AG08396 (cell line): ENCODE measurements at regions not wholly inside any gene's neighbourhood (a gene's known extent, or its start where the extent isn't known, plus 50 kb on each side); places are given as distances from the start of the nearest gene placed in this dataset.

ENCODE experiments used
- DNase-seq: peaks from one replicate; pipeline ENCODE4 v3.0.0; 2012; ENCODE audit warnings: low spot score, mixed read lengths

DNA sequence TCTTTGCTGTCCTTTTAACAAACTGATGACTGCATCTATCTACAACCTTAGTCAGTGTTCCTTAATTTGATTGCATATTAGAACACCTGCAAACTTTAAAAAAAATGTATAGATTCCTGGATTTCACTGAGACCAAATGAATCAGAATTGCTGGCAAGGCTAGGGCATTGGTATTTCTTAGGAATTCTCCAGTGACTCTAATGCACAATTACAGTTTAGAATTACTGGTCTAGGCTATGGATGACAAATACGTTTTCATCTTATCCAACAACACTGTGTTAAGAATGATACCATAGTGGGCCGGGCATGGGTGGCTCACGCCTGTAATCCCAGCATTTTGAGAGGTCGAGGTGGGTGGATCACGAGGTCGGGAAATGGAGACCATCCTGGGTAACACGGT, 545.9 kb upstream of the RIOK2 start:
- DNase-seq: no peak

DNA sequence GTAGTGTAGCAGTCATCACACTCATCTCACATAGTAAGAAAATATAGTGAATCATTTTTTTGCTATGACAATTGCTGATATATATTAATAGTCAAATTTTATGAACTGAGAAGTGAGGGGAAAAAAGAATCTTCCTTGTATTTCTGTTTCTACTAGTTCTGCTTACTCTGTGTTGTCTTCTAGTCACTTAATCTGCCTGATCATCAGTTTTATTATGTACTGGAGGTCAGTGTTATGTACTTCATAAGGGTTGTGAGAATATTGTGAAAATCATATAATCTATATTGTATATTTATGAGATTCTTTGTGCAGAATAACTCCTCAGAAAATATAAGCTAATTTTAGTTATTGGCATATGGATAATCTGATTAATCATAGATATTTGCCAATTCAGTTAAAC, 546.9 kb upstream of the RIOK2 start:
- no peak for DNase-seq

DNA sequence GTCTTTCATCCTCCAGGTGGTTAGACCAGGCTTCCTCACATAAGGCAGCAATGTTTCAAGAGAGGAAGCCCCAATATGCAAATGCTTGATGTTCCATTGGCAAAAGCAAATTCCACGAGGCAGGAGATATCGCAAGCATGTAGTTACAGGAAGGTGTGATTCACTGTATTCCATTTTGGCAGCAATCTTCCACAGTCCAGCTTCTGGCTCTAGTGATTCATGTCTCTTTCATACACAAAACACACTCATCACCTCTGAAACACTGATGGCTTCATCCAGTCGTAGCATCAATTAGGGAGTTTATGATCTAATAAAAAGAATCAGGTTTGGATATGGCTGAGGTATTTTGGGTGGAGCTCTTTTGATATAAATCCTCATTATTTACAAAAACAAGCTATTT, 552.2 kb upstream of the RIOK2 start:
- DNase-seq: peak; percentile 18

DNA sequence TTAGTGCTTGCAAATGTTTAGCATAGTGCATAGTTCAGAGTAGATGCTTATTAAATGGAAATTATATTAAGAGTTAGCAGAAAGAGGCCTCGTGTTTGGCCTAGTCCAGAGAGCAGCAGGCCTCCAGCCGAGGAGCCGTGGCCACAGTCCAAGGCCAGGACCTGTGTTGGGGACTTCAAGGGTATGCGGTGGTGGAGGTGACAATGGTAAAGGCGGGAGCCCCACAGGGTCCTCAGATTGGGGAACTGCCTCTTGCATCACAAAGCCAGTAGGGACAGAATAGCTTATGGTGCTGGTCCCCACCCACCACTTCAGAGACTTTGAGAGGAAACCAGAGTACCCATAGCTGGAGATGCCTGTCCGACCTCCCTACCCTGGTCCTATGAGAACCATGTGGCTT, 554.6 kb upstream of the RIOK2 start:
- no peak for DNase-seq

DNA sequence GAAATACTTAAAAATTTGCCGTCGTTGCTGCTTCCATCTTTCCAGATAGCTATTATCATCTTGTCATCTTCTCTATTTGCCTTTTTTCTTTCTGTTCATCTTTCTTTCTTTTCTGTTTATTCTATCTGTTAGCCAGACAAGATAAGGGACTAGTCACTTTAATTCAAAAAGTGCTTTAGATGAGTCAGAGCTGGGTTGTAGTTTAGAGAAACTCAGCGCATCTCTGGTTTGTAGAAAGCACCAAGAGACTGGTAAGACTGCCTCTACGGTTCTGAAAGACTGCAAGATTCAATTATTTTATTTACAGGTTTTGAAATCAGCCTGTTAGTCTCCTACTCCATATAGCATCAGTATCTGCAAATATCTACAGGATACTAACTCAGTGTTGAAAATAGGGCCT, 562.8 kb upstream of the RIOK2 start:
- DNase-seq: no peak

DNA sequence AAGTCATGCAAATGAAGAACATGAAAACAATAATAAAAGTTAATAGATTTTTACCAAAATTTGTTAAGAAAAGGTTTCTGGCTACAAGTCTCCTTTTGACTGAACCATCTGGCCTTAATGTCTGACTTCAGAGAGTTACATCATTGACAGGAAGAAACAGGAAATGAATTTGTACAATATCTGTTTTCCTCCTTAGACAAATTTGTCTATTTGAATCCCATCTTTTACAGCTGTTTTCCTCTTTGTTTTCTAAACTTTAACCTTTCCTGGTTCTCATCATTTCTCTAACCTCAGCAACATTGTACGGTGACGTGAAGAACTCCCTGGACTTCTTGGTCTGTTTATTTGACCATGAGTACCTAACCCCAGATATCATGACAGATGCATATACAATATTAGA, 567.5 kb upstream of the RIOK2 start:
- DNase-seq: no peak

DNA sequence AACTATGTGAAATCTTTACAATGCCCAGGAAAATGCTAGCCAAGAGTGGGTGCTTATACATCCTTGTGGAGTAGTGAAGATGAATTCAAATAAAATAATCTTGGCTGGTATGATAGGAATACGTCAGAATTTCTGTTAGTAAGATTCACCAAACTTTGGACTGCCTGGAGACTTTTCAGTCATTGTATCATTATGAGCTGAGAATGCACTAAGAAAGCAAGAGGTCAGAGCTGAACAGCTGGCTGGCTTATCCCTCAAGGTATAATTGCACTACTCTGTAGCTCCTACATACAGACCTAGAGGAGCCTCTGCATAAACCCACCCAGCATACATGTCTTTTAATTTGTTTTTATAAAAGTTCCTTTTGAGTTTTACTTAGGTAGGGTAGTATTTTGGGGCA, 568.5 kb upstream of the RIOK2 start:
- no peak for DNase-seq

DNA sequence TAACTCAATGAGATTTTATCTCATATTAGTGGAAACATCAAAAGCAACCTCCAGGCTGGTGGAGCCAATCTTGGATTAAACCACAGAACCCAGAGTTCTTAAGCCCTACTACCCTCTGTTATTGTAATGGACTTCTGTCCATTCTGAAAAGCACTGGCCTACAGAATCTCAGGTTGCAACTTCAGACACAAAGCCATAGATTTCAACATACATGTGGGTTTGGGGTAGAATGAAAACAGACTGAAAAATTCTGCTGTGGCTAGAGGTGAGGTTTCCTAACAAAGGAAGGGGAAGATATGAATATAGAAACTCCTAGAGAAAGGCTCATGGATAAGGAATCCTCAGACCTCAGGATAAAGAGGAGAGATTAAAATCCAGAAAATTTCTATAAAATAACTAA, 569.8 kb upstream of the RIOK2 start:
- DNase-seq: no peak

DNA sequence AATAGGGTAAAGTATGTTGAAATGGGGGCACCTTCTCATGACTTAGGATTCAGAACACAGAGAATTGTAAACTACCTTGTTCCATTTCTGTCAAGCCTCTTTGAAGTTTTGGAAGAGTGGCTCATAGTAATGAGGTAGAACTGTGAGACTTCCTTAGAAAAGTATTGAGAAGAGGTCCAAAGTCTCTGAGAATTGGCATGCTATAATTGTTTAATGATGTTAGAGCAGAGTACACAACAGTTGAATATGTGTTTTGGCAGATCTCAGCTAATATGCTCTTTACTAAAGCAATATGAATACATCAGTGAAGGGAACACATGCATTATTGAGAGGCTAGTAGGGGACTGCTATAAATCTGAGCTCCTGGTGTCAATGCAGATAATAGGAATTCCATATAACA, 579.4 kb upstream of the RIOK2 start:
- no peak for DNase-seq

DNA sequence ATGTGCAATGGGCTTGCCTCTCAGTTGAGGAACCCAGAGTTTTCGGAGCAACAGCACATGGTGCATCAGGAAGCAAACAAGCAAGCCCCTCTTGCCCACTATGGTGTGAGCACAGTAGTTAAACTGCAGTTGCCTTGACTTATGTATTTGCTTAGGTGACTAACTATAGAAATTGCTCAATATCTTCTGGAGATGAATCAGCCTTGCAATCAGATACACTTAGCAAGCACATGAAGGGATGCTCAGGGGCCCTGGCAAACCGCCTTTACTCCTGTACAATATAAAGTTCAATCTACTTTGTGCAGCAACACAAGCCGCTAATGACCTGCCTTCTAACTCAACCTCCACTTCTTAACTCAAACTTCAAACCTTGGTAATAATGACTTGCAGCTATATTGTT, 581.7 kb upstream of the RIOK2 start:
- peak; percentile 51 for DNase-seq

DNA sequence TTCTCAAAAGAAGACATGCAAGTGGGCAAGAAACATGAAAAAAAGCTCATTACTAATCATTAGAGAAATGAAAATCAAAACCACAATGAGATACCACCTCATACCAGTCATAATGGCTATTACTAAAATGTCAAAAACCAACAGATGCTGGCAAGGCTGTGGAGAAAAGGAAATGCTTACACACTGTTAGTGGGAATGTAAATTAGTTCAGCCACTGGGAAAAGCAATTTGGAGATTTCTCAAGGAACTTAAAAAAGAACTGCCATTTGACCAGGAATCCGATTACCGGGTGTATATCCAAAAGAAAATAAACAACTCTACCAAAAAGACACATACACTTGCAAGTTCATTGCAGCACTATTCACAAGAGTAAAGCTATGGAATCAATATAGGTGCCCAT, 595.4 kb upstream of the RIOK2 start:
- DNase-seq: no peak

DNA sequence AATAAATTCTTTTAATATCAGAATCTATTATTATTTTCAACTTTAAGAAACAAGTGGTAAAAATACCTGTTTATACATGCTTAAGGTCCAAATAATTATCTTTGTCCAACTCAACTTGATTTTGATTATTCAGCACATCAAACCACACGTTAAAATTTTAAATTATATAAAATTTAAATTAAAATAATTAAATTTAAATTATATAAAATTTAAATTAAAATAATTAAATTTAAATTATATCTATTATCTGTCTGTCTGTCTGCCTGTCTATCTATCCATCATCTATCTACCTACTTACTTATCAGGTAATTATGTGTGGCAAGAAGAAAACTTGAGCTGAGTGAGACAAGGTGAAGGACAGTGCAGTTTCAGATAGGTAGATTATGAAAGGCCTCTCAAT, 605.3 kb upstream of the RIOK2 start:
- no peak for DNase-seq

DNA sequence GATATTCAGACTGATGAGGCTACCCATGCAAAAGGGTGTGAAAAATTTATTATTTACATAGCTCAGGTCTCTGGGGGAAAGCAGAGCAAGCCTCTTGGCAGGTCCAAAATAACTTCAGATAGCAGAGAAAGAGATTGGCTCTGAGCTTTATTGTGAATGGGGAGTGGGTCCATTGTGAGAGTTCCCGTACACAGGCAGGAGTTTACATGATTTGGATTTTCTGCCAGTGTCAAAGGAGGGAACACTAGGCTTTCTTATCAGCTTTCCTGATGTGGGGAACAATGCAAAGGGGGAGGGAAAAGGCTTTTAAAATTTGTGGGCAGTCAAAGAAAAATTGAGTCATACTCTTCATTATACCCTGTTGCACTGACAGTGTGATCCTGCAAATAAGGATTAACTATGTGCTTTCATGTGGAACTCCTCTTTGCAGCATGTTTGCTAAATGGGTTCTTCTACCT, 615.0 kb upstream of the RIOK2 start:
- DNase-seq: no peak

DNA sequence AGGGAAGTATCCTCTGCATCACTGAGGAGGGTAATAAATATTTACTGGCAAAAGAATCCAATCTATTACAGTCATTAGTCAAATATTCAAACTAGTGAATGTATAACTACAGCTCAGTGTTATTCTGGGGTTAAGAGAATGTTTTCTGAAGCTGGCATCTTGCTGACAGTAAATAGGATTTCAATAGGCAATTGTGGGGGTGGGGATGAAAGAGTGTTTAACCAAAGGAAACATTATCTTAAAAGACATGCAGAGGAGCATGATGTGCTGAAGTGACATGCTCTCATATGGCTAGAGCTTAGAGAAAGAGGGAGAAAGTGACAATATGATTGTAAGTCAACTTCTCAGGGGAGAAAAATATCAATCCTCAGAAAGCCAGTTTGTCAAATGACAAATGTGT, 618.4 kb upstream of the RIOK2 start:
- no peak for DNase-seq

DNA sequence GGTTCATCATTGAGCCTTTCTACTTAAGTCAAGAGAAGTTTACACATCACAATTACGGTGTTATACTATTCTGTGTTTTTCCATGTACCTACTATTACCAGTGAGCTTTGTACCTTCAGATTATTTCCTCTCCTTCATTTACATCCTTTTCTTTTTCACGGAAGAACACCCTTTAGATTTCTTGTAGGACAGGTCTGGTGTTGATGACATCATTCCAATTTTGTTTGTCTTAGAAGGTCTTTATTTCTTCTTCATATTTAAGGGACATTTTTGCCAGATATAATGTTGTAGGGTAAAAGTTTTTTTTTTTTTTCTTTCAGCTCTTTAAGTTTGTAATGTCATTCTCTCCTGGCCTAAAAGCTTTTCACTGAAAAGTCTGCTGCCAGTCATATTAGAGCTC, 637.1 kb upstream of the RIOK2 start:
- DNase-seq: no peak

DNA sequence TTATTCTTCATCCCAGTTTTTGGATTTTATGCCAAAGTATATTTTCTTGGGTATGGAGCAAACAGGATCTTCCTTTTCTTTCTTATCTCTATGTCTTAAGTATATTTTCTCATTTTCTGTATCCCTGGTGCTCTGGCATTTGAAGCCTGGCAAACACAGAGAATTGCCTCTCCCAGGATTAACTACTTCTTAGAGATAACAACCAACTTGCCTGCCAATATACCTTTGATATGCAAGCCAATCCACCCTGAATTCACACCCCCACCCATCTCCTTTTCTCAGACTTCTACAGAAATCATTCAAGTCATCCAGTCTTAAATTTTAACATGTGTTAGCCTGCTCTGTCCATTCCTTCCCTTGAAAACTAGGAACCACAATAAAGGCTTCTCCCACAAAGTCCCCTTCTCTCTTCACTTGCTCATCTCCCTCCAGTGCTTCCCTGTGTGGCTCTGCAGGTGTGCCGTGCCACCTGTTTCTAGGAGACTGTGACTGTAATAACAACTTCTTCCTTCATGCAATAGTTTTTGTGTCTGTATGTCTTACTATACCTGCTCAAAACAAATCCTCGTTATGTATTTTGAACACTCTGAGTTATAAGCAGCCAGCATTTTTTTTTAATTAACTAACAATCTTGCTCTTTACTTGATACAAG, 649.7 kb upstream of the RIOK2 start:
- DNase-seq: no peak

DNA sequence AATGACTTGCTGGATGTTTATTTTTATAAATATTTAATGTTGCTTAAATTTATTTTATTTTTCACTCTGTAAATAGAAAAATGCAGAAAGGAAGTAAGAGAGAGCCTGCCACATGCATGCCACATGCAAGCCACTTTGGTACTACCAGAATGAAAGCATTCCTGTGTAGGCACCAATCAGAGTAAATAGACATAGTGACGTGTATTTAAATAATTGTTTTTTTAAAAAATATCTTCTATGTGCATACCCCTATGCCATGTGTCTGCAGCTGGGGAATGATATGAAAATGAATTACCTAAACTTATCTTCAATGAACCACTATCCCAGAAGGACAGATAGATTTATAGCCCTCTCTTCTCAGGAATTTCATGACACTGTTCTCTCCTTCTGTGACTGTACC, 651.5 kb upstream of the RIOK2 start:
- DNase-seq: no peak

DNA sequence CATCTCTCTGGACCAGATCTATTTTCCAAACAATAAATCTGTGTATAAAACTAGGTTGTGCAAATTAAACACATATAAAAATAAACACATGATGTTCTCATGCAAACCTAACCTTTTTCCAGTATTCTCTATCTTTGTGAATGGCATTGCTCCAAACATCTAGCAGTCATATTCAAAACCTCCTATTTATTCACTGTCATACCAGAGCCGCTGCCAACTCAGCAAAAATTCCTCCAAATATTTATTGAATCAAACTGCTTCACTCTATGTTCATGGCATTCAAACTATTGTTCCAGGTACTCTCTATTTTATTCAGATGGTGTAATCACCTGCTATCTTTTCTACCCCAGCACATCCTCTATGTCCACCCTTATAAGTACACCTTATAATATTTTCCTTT, 652.1 kb upstream of the RIOK2 start:
- no peak for DNase-seq

DNA sequence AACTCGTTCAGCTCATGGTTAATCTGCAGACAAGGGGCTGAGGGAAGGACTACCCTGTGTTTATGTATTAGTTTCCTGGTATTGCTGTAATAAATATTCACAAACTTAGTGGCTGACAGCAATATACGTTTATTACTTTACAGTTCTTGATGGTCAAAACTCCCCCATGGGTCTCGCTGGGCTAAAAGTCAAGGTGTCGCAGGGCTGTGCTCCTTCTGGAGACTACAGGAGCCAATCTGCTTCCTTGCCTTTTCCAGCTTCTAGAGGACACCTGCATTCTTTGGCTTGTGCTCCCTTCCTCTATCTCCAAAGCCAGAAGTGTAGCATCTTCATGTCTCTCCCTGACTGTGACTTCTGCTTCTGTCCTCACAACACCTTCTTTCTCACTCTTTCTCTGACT, 653.8 kb upstream of the RIOK2 start:
- DNase-seq: no peak

DNA sequence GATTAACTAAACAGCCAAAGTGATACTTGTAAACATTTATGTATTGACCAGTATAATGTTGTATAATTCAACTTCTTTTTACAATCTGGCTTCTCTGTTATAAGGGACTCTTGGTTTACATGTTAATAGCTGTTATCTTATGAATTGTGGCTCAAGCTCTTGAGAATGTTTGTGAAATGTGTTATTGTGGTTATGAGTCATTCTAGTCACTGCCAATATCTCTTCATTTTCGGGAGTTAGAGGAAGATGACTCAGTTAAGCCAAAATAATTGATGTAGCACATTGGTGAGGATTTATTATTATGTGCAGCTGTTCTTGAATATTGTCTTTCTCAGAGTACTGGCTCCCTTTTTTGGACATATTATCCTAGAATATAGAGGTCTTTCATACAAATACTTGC, 655.2 kb upstream of the RIOK2 start:
- peak; percentile 39 for DNase-seq

DNA sequence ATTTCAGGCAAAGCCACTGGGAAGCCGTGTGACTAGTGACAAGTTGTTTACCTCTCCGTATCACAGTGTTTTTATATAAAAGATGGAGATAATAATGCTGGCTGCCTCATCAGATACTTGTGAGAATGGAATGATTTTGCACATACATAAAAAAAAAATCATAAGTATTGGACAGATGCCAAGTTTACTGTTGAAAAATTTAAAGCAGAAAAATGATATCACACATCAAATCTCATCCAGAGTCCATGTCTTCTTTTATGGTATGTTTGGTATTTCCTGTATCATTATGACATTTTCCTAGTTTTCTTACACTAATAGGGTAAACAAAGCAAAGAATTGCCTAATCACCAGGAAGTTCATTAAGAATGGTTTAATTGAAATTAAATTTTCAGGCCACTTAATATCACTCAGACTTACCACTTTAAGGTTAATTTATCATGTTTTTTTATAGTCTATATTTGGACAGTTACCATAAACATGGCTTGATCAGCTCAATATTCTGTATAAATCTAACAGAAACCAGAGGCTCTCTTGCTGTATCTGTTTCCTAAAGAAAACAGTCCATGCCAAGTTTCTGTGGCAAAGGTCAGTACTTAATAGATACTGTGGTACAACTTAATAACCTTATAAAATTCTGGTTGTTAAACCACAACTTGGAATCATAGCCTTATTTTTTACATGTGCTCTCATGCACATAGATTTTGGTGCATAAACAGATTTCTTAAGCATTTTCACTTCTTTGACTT, 656.5 kb upstream of the RIOK2 start:
- no peak for DNase-seq

DNA sequence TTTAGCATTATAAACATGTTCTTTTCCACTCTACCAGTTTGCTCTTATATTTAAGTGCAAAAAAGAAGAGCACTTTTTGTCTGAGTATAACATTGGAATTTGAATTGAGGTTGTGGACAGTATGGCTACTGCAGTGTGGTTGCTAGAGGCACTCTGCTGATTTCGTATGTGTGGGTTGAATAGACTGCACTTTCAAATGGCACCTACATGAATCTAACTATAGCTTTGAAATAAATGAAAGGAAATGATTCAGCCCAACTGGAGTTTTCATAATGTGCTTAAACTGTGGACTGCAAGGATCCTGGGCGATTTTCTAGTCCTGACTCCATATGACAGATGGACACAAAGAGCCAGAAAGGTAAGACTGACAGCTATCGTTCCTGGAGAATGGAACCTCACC, 657.6 kb upstream of the RIOK2 start:
- no peak for DNase-seq

DNA sequence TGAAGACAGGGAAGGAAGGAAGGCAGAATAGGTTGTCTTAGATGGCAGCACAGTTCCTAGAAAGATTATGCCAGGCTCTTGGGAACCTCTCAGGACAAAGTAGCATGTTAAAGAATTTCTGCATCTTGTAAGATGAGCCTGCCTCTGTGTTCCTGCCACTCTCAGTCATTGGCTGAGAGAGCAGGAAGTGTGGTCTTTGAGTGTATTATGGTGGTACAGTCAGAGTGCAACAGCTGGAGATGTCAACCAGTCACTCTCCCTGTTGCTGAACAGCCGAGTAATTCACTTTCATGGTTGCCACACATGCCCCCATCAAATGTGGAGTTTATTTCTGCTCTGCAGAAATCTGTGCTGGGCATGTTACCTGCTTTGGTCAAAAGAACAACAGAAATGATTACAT, 659.6 kb upstream of the RIOK2 start:
- DNase-seq: no peak

DNA sequence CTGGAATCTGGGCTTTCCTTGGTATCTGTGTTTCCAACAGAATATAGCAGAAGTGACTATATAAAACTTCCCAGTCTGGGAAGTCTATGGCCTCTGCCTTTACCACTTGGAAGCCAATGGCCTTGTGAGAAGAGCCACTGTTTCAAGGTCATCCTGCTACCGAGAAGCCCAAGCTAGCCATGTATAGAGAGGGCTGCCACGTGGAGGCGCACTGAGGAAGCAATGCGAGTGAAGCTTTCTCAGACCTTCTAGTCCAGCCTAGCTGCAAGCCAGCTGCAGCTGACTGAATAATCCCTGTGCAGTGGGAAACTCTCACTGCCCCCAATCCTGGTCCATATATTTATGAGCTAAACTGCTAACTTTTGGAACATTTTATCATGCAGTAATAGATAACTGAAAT, 661.8 kb upstream of the RIOK2 start:
- DNase-seq: no peak
